Liver (tissue), 8 donors: ENCODE measurements at regions not wholly inside any gene's neighbourhood (a gene's known extent, or its start where the extent isn't known, plus 50 kb on each side); places are given as distances from the start of the nearest gene placed in this dataset.

Source experiments
- DNase-seq: peaks from one replicate; pipeline ENCODE4 v3.0.0-alpha.2; 2017; ENCODE audit warnings: low spot score
- H3K27ac ChIP-seq, 2 donors: one replicate each; pipeline ENCODE4 v1.7.0; 2013; ENCODE audit warnings: inconsistent platforms in 2 of 2, low read length in 2 of 2, control low read depth in 1 of 2, low read depth in 1 of 2, mild to moderate bottlenecking in 1 of 2
- H3K27me3 ChIP-seq, 4 donors: one replicate each; pipeline versions ENCODE4 v1.6.1 to v1.7.0; 2013; ENCODE audit warnings: low read length in 3 of 4, inconsistent platforms in 1 of 4, mild to moderate bottlenecking in 1 of 4, moderate library complexity in 1 of 4; ENCODE audit not compliant: control insufficient read depth in 4 of 4, insufficient read depth in 4 of 4
- H3K36me3 ChIP-seq, 4 donors: one replicate each; pipeline versions ENCODE4 v1.6.1 to v1.7.0; 2013; ENCODE audit warnings: low read length in 3 of 4, mild to moderate bottlenecking in 3 of 4, low read depth in 1 of 4, moderate library complexity in 1 of 4; ENCODE audit not compliant: control insufficient read depth in 4 of 4, insufficient read depth in 3 of 4
- H3K4me1 ChIP-seq, 4 donors: one replicate each; pipeline versions ENCODE4 v1.6.1 to v1.7.0; 2013; ENCODE audit warnings: low read length in 3 of 4, mild to moderate bottlenecking in 3 of 4, moderate library complexity in 1 of 4; ENCODE audit not compliant: control insufficient read depth in 4 of 4, insufficient read depth in 4 of 4
- H3K4me3 ChIP-seq, 3 donors: one replicate each; pipeline versions ENCODE4 v1.6.1 to v1.7.0; 2013; ENCODE audit warnings: low read length in 3 of 3, control low read depth in 1 of 3, low read depth in 1 of 3, mild to moderate bottlenecking in 1 of 3
- H3K9ac ChIP-seq, 2 donors: one replicate each; pipeline ENCODE4 v1.7.0; 2013; ENCODE audit warnings: low read length in 2 of 2, mild to moderate bottlenecking in 2 of 2, moderate library complexity in 2 of 2, control low read depth in 1 of 2, low read depth in 1 of 2
- H3K9me3 ChIP-seq, 4 donors: one replicate each; pipeline versions ENCODE4 v1.6.1 to v1.7.0; 2013; ENCODE audit warnings: low read length in 3 of 4; ENCODE audit not compliant: control insufficient read depth in 4 of 4
- EGR1 ChIP-seq, 2 donors: IDR thresholded peaks; 2 replicates each; pipeline ENCODE4 v1.6.1; 2016 to 2018; ENCODE audit warnings: antibody characterized with exemption in 2 of 2, low read depth in 2 of 2
- FOXA1 ChIP-seq: IDR thresholded peaks from 2 replicates; pipeline ENCODE4 v1.6.1; 2016; ENCODE audit warnings: antibody characterized with exemption
- FOXA2 ChIP-seq: IDR thresholded peaks from 2 replicates; pipeline ENCODE4 v1.6.1; 2016; ENCODE audit warnings: antibody characterized with exemption
- GABPA ChIP-seq, 2 donors: IDR thresholded peaks in 1 of 2; conservative IDR thresholded peaks in 1 of 2; 2 replicates each; pipeline ENCODE4 v1.6.1; 2016; ENCODE audit warnings: antibody characterized with exemption in 2 of 2, mild to moderate bottlenecking in 1 of 2, moderate library complexity in 1 of 2
- HNF4A ChIP-seq, 2 donors: conservative IDR thresholded peaks; 2 replicates each; pipeline ENCODE4 v1.6.1; 2016; ENCODE audit warnings: antibody characterized with exemption in 2 of 2, mild to moderate bottlenecking in 2 of 2
- HNF4G ChIP-seq: IDR thresholded peaks from 2 replicates; pipeline ENCODE4 v1.6.1; 2016; ENCODE audit warnings: antibody characterized with exemption
- JUND ChIP-seq, 2 donors: IDR thresholded peaks; 2 replicates each; pipeline ENCODE4 v1.6.1; 2016; ENCODE audit warnings: antibody characterized with exemption in 2 of 2
- MAX ChIP-seq: IDR thresholded peaks from 2 replicates; pipeline ENCODE4 v1.6.1; 2016; ENCODE audit warnings: antibody characterized with exemption
- NR2F2 ChIP-seq: IDR thresholded peaks from 2 replicates; pipeline ENCODE4 v1.6.1; 2016; ENCODE audit warnings: antibody characterized with exemption
- RAD21 ChIP-seq, 2 donors: IDR thresholded peaks; 2 replicates each; pipeline ENCODE4 v1.6.1; 2016; ENCODE audit warnings: antibody characterized with exemption in 2 of 2, mild to moderate bottlenecking in 2 of 2
- REST ChIP-seq: IDR thresholded peaks from 2 replicates; pipeline ENCODE4 v1.6.1; 2016; ENCODE audit warnings: antibody characterized with exemption, mild to moderate bottlenecking
- RXRA ChIP-seq, 2 donors: IDR thresholded peaks; 2 replicates each; pipeline ENCODE4 v1.6.1; 2017 to 2018; ENCODE audit warnings: antibody characterized with exemption in 2 of 2, mild to moderate bottlenecking in 1 of 2
- SP1 ChIP-seq: IDR thresholded peaks from 2 replicates; pipeline ENCODE4 v1.6.1; 2018; ENCODE audit warnings: antibody characterized with exemption, mild to moderate bottlenecking
- TAF1 ChIP-seq: conservative IDR thresholded peaks from 2 replicates; pipeline ENCODE4 v1.6.1; 2016; ENCODE audit warnings: antibody characterized with exemption, mild to moderate bottlenecking
- YY1 ChIP-seq: IDR thresholded peaks from 2 replicates; pipeline ENCODE4 v1.6.1; 2016; ENCODE audit warnings: antibody characterized with exemption, mild to moderate bottlenecking
- ZBTB33 ChIP-seq: IDR thresholded peaks from 2 replicates; pipeline ENCODE4 v1.6.1; 2016; ENCODE audit warnings: antibody characterized with exemption
- WGBS: extraction: QIAGEN DNeasy Blood & Tissue Kit; methylation state at CpG from one replicate; pipeline ENCODE4 v1.1.7; 2013; 5-methylcytosine and 5-hydroxymethylcytosine counted together
- TF ChIP-seq, protein P1 (sequence below): fragments of 150-350 bp; IDR thresholded peaks from 2 replicates; pipeline ENCODE4 v1.5.1; 2017; ENCODE audit warnings: improper control_type of control experiment, low read depth, low read length; ENCODE audit not compliant: missing input control
- TF ChIP-seq, protein P2 (sequence below): IDR thresholded peaks from 2 replicates; pipeline ENCODE4 v1.6.1; 2016; ENCODE audit warnings: antibody characterized with exemption
- donor health status: healthy.
- donor health status: healthy.
- donor health status: healthy.
- donor health status: healthy.
- donor health status: healthy.

GRCh38 chr3:159532577-159532976 lies 456.1 kb upstream of the IL12A start:
- no peak overlapping the region for H3K27ac ChIP-seq
- no peak overlapping the region for H3K4me3 ChIP-seq
- no peaks in the 10 kb centered on the region for H3K36me3 ChIP-seq
- no peaks in the 10 kb centered on the region for H3K9me3 ChIP-seq
- no peak for DNase-seq
- H3K9ac ChIP-seq: no peak overlapping the region
- TF ChIP-seq FOXA2: no peak
- peaks cover 0 to 17% (median 12%) of the 10 kb centered on the region in 4 donors for H3K4me1 ChIP-seq
- no peaks in the 10 kb centered on the region for H3K27me3 ChIP-seq

GRCh38 chr3:159534496-159534895 lies 454.1 kb upstream of the IL12A start:
- H3K9ac ChIP-seq: no peak overlapping the region
- no peak overlapping the region for H3K4me3 ChIP-seq
- 80% methylated on average over 3 of the region's 3 CpGs for WGBS
- DNase-seq: no peak
- H3K4me1 ChIP-seq: peaks cover 0 to 24% (median 22%) of the 10 kb centered on the region in 4 donors
- no peak overlapping the region for H3K27ac ChIP-seq
- no peaks in the 10 kb centered on the region for H3K27me3 ChIP-seq
- no peaks in the 10 kb centered on the region for H3K36me3 ChIP-seq
- no peaks in the 10 kb centered on the region for H3K9me3 ChIP-seq
- TF ChIP-seq ZBTB33: no peak
- no peak for TF ChIP-seq FOXA1
- TF ChIP-seq HNF4G: no peak
- no peak for TF ChIP-seq NR2F2
- TF ChIP-seq, protein P1, sequence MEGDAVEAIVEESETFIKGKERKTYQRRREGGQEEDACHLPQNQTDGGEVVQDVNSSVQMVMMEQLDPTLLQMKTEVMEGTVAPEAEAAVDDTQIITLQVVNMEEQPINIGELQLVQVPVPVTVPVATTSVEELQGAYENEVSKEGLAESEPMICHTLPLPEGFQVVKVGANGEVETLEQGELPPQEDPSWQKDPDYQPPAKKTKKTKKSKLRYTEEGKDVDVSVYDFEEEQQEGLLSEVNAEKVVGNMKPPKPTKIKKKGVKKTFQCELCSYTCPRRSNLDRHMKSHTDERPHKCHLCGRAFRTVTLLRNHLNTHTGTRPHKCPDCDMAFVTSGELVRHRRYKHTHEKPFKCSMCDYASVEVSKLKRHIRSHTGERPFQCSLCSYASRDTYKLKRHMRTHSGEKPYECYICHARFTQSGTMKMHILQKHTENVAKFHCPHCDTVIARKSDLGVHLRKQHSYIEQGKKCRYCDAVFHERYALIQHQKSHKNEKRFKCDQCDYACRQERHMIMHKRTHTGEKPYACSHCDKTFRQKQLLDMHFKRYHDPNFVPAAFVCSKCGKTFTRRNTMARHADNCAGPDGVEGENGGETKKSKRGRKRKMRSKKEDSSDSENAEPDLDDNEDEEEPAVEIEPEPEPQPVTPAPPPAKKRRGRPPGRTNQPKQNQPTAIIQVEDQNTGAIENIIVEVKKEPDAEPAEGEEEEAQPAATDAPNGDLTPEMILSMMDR: no peak
- TF ChIP-seq HNF4A (conservative IDR thresholded peaks at IDR 0.05): no peak
- no peak for TF ChIP-seq JUND (IDR thresholded peaks at IDR 0.05)
- no peak for TF ChIP-seq RXRA (IDR thresholded peaks at IDR 0.05)
- TF ChIP-seq YY1: no peak
- TF ChIP-seq EGR1 (IDR thresholded peaks at IDR 0.05; ENCODE audit: low read depth in 2 of 2): no peak
- TF ChIP-seq SP1: no peak
- TF ChIP-seq, protein P2, sequence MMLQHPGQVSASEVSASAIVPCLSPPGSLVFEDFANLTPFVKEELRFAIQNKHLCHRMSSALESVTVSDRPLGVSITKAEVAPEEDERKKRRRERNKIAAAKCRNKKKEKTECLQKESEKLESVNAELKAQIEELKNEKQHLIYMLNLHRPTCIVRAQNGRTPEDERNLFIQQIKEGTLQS: no peak
- no peak for TF ChIP-seq TAF1
- no peak for TF ChIP-seq FOXA2
- TF ChIP-seq GABPA (IDR thresholded peaks at IDR 0.05 in 1 of 2, conservative IDR thresholded peaks at IDR 0.05 in 1 of 2): no peak
- no peak for TF ChIP-seq MAX
- TF ChIP-seq RAD21 (IDR thresholded peaks at IDR 0.05): no peak
- TF ChIP-seq REST: no peak
